T-helper 2 cell treated with Interferon-gamma antibody and Interleukin-4, amounts not matched to agents 5 μg/mL and 100 μg/mL, for 36 hours (primary cell): ENCODE measurements at regions not wholly inside any gene's neighbourhood (a gene's known extent, or its start where the extent isn't known, plus 50 kb on each side); places are given as distances from the start of the nearest gene placed in this dataset.
"Not testable (repeated sequence)": the region's sequence is repeated elsewhere in the genome, so short reads cannot be mapped to it uniquely, and the experiment has no call there.

ENCODE experiments used
- DNase-seq: peaks from one replicate; pipeline ENCODE4 v3.0.0; 2021; ENCODE audit warnings: low spot score
- H3K27ac Mint-ChIP-seq: one replicate; pipeline ENCODE4 v1.8.0; 2021; ENCODE audit warnings: mild to moderate bottlenecking, mixed read lengths
- H3K27me3 Mint-ChIP-seq: one replicate; pipeline ENCODE4 v1.8.0; 2021; ENCODE audit warnings: low read depth, mixed read lengths
- H3K36me3 Mint-ChIP-seq: one replicate; pipeline ENCODE4 v1.8.0; 2021; ENCODE audit warnings: low read depth, mixed read lengths
- H3K4me1 Mint-ChIP-seq: one replicate; pipeline ENCODE4 v1.8.0; 2021; ENCODE audit warnings: low read depth, mixed read lengths
- H3K4me3 Mint-ChIP-seq: one replicate; pipeline ENCODE4 v1.8.0; 2022; ENCODE audit warnings: mild to moderate bottlenecking, moderate library complexity, mixed read lengths
- H3K9me3 Mint-ChIP-seq: one replicate; pipeline ENCODE4 v1.8.0; 2021; ENCODE audit warnings: mixed read lengths

DNA sequence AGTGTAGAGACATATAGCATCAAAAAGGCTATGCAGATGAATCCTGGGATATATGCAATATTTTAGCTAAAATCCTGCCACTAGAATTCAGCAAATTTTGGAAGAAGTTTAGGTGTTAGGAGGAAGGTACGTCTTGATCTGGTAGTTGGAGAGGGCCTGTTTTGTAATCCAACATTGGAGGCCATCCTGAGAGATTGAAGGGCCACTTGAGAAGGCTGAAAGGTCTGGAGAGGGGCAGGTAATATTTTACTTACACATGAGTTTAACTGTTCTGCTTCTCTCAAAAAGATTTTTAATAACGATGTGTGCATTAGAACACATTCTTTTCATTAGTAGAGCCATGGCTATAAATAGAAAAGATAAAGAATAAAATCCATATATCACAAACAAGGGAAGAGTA lies 422.1 kb downstream of the RAB38 start:
- no peaks in the 10 kb centered on the region for H3K27me3 Mint-ChIP-seq
- H3K4me1 Mint-ChIP-seq = no peaks in the 10 kb centered on the region
- no peaks in the 10 kb centered on the region for H3K36me3 Mint-ChIP-seq
- no peaks in the 10 kb centered on the region for H3K9me3 Mint-ChIP-seq
- no peak overlapping the region for H3K27ac Mint-ChIP-seq
- no peak for DNase-seq
- no peak overlapping the region for H3K4me3 Mint-ChIP-seq

DNA sequence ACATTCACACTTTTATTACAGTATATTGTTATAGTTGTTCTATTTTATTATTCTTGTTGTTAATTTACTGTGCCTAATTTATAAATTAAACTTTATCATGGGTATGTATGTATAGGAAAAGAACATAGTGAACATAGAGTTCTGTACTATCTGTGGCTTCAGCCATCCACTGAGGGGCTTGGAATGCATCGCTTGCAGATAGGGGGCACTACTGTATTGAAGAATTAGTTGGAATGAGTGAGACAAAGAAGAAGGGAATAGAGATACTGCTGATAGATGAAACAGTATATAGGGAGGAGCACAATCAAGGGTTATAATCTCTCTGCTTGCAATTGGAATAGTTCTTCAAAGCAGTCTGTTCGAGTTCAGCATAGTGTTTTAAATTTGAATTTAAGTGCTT lies 432.2 kb downstream of the RAB38 start:
- Mint-ChIP-seq H3K4me1 (no peaks in the 10 kb centered on the region), H3K27me3 (no peaks in the 10 kb centered on the region), H3K9me3 (no peaks in the 10 kb centered on the region), H3K36me3 (no peaks in the 10 kb centered on the region), H3K4me3 (no peak overlapping the region), H3K27ac (no peak overlapping the region)
- no peak for DNase-seq

DNA sequence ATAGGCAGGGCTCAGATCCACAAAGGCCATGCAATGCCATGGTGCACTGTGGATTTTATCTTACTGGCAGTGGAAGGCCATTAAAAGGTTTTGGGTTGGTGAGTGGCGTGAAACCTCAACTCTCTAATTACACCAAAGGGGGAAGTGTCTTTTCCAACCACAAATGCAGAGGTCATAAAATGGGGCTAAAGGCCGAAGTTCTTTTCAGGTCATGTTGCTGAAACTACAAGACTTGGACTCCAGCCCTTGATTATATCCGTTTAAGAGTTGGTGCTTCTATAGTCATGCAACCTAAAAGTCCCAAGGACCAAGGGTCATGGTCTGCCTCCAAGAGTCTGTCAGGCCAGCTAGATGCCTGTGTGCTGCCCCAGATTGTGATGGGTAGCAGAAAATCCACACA lies 434.3 kb downstream of the RAB38 start:
- Mint-ChIP-seq H3K4me1 (no peaks in the 10 kb centered on the region), H3K27ac (no peak overlapping the region), H3K9me3 (no peaks in the 10 kb centered on the region), H3K27me3 (no peaks in the 10 kb centered on the region), H3K4me3 (no peak overlapping the region), H3K36me3 (no peaks in the 10 kb centered on the region)
- no peak for DNase-seq

DNA sequence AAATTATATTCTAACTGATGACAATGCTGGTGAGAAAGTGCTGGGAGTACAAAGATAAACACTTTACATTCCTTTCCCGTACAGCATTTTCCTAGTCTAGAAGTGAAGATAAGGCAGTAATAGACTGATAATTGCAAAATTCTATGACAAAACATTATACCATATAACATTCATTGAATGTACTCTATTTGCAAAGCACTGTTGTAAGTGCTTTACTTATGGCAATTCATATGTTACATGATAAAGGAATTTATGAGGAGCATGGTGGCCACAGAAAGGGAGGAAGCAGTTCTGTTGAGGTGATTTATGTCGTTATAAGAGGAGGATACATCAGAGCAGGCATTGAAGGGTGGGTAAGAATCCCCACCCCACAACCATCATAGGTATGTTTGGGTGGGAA lies 434.8 kb downstream of the RAB38 start:
- no peaks in the 10 kb centered on the region for H3K9me3 Mint-ChIP-seq
- no peaks in the 10 kb centered on the region for H3K36me3 Mint-ChIP-seq
- no peak overlapping the region for H3K27ac Mint-ChIP-seq
- no peak overlapping the region for H3K4me3 Mint-ChIP-seq
- H3K27me3 Mint-ChIP-seq = no peaks in the 10 kb centered on the region
- H3K4me1 Mint-ChIP-seq = no peaks in the 10 kb centered on the region
- no peak for DNase-seq

DNA sequence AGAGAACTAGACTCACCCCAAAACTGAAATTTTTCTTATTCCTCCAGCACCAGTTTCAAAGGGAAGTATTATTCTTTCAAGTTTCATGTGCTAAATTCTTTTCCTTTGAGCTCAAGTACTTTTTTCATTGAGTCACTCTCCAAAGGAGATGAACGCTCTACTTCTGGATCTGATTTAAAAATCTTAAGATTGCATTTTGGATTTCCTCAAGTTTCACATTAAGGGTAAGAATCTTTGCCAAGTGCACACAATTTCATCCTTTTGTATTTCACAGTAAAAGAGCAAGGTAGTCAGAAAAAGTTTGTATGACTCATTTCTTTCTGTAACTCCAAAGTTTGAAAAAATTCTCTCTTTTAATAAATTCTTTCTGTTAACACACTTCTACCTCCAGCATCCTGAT lies 435.5 kb downstream of the RAB38 start:
- H3K36me3 Mint-ChIP-seq = no peaks in the 10 kb centered on the region
- no peaks in the 10 kb centered on the region for H3K4me1 Mint-ChIP-seq
- no peaks in the 10 kb centered on the region for H3K27me3 Mint-ChIP-seq
- H3K9me3 Mint-ChIP-seq = no peaks in the 10 kb centered on the region
- DNase-seq = no peak
- no peak overlapping the region for H3K4me3 Mint-ChIP-seq
- H3K27ac Mint-ChIP-seq = no peak overlapping the region

DNA sequence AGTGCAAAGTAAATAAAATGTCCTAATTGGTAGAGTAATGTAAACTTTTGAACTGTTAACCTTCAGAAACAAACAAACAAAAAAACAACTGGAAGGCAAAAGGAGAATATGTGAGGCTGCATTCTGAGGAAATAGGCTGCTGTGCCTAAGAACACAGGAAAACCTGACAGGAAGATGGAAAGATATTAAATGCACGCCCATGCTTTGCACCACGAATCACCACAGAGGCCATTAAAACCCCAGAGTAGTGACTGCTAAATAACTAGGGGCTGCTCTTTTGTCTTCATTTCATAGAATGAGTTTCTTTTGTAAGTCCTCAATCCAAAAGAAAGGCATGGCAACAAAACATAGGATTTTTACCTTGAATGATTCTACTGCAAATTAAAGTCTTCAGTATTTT lies 436.0 kb downstream of the RAB38 start:
- H3K4me3 Mint-ChIP-seq = no peak overlapping the region
- H3K36me3 Mint-ChIP-seq = no peaks in the 10 kb centered on the region
- no peaks in the 10 kb centered on the region for H3K27me3 Mint-ChIP-seq
- no peak overlapping the region for H3K27ac Mint-ChIP-seq
- H3K4me1 Mint-ChIP-seq = no peaks in the 10 kb centered on the region
- DNase-seq = no peak
- H3K9me3 Mint-ChIP-seq = no peaks in the 10 kb centered on the region

DNA sequence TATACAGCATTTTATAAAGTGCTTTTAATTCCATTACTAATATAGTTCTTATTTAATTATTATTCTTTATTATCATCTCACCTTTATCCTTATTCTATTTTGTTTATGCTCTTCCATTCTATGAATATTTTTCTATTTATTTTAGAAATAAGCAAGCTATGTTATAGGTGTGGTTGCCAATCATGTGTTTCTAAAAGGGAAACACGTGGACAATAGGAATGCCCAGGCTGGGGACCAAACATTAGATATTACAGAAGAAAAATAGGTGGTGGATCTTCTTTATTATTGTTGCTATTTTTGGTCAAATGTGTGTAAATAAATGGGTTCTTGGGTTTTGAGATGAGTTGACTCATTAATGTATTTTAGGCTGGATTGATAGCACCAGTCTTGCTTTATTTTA lies 438.3 kb downstream of the RAB38 start:
- Mint-ChIP-seq H3K27me3 (no peaks in the 10 kb centered on the region), H3K4me1 (no peaks in the 10 kb centered on the region)

DNA sequence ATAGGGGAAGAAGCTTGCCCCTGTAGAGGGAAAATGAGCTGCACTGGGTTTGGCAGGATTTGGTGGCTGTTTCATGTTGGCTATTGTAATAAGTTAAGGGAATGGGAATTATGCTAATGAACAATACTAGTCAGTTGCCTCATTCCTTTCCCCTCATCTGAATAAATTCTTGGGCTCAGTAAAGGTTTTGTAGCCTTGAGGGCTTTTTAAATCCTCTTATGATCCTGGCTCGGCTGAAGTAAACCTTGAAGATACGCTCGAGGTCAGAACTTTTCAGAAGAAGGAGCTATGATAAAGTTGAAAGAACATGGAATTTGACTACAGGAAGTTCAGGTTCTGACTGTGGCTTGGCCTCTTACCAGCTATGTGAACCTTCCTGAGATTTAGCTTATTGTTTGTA lies 448.7 kb downstream of the RAB38 start:
- H3K27ac Mint-ChIP-seq = no peak overlapping the region
- no peak overlapping the region for H3K4me3 Mint-ChIP-seq
- H3K4me1 Mint-ChIP-seq = no peaks in the 10 kb centered on the region
- H3K27me3 Mint-ChIP-seq = no peaks in the 10 kb centered on the region
- no peak for DNase-seq
- no peaks in the 10 kb centered on the region for H3K9me3 Mint-ChIP-seq
- H3K36me3 Mint-ChIP-seq = no peaks in the 10 kb centered on the region

More for the DNA sequence above, 438.3 kb downstream of the RAB38 start:
- no peak overlapping the region for H3K27ac Mint-ChIP-seq
- H3K9me3 Mint-ChIP-seq = no peaks in the 10 kb centered on the region
- no peak for DNase-seq
- no peak overlapping the region for H3K4me3 Mint-ChIP-seq
- H3K36me3 Mint-ChIP-seq = no peaks in the 10 kb centered on the region

DNA sequence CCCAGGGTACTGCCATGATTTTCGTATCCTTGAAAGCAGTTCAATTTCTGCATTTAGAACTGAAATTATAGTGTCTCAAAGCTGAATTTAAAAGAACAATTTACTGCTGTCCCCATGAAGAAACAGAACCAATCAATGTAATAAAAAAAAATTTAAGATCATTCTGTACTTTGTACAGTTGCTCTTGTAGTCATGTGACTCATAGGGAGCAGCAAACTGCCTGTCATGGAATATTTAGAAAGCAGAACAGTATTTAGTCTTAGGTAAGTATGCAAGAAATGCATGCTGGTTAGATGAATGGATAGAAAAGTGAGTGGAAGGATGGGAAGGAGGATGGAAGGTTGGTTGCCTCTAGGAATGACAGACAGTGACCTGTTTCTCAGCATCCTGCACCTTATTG lies 450.9 kb downstream of the RAB38 start:
- no peaks in the 10 kb centered on the region for H3K27me3 Mint-ChIP-seq
- H3K4me1 Mint-ChIP-seq = peaks cover 2% of the 10 kb centered on the region
- no peaks in the 10 kb centered on the region for H3K9me3 Mint-ChIP-seq
- H3K27ac Mint-ChIP-seq = no peak overlapping the region
- no peaks in the 10 kb centered on the region for H3K36me3 Mint-ChIP-seq
- H3K4me3 Mint-ChIP-seq = no peak overlapping the region
- DNase-seq = no peak

DNA sequence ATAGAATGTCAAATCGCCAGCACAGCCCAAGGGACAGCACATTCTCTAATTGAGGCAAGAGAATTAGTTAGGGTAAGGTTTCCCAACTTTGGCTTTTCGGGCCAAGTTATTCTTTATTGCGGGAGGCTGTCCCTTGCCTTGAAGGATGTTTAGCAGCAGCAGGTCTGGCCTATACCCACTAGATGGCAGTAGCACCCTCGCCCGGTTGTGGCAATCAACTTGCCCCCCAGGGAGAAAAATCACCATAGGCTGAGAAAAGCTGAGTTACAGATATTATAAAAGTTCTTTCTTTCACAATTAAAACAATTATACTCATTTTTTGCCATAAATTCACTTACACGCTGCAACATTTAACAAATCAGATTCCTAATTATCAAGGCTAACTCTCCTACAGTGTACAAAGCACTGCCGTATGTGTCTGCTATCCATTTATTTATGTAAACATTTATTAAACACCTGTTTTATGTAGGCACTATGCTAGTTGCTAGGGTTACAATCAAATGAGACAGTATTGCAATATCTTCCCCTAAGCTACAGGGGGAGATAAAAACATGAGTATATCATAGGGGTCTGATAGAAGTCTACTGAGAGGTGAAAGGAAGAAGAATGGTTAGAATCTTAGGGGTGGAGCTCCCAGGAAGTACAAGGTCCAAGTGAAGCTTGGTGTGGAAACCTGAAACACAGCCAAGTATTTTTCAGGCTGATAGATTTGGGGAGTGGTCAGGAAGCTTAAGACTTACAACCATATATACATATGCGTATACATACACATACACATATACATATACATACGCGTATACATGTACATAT lies 452.3 kb downstream of the RAB38 start:
- H3K36me3 Mint-ChIP-seq = no peaks in the 10 kb centered on the region
- peaks cover 3% of the 10 kb centered on the region for H3K4me1 Mint-ChIP-seq

DNA sequence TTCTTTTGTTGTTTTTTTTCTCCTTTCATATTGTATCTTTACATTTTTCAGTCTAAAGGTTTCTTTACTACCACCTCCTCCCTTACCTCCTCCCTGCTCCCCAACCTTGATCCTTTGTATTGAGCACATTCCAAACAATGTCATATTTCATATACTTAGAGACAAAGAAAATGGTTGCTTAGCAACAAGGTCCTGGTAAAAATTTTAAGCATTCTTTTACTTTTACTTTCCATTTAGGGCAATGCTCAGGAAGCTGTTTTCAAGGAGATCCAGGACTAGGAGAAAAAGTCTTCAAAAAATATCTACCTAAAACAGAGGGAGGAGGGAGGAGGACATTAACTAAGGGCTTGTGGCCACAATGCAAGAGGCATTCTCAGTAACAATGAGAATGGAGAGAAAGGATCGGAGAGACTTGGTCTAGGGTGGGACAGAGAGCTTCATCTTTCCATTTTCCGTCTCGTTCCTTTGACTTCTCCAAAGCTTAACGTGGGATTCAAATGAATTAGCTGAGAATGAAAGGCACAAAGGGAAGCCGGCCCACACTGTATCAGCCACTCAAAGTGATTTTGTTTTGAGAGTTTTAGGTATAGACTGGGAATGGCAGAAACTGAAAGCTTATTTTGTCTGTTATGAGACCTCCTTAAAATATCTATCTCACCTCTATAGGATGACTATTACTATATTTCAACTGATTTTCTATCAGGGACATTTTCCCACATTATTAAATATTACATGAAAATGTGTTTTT lies 455.7 kb downstream of the RAB38 start:
- no peak for DNase-seq
- no peak overlapping the region for H3K27ac Mint-ChIP-seq
- no peaks in the 10 kb centered on the region for H3K27me3 Mint-ChIP-seq
- peaks cover 3% of the 10 kb centered on the region for H3K4me1 Mint-ChIP-seq
- no peaks in the 10 kb centered on the region for H3K36me3 Mint-ChIP-seq
- no peaks in the 10 kb centered on the region for H3K9me3 Mint-ChIP-seq
- no peak overlapping the region for H3K4me3 Mint-ChIP-seq

More for the DNA sequence above, 452.3 kb downstream of the RAB38 start:
- Mint-ChIP-seq H3K27me3 (no peaks in the 10 kb centered on the region), H3K4me3 (no peak overlapping the region), H3K27ac (no peak overlapping the region), H3K9me3 (no peaks in the 10 kb centered on the region)
- DNase-seq = no peak

DNA sequence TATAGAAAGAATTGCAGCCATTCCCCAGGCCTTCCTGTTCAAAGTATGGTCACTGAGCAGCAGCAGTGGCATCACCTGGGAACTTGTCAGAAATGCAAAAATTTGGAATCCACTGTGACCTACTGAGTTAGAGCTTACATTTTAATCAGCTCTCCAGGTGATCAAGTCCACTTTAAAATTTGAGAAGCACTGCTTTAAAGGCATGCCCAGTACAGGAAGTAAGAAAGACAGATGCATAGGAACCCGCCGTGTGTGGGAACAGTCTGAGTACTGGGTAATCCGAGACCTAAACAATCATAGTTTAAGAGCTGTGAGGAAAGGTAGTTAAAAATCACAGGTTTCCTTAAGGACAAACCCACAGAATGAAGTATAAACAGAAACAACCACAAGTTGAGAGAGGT lies 462.4 kb downstream of the RAB38 start:
- DNase-seq = no peak
- H3K36me3 Mint-ChIP-seq = no peaks in the 10 kb centered on the region
- no peaks in the 10 kb centered on the region for H3K27me3 Mint-ChIP-seq
- H3K27ac Mint-ChIP-seq = no peak overlapping the region
- H3K9me3 Mint-ChIP-seq = peaks cover 7% of the 10 kb centered on the region
- no peaks in the 10 kb centered on the region for H3K4me1 Mint-ChIP-seq
- no peak overlapping the region for H3K4me3 Mint-ChIP-seq

DNA sequence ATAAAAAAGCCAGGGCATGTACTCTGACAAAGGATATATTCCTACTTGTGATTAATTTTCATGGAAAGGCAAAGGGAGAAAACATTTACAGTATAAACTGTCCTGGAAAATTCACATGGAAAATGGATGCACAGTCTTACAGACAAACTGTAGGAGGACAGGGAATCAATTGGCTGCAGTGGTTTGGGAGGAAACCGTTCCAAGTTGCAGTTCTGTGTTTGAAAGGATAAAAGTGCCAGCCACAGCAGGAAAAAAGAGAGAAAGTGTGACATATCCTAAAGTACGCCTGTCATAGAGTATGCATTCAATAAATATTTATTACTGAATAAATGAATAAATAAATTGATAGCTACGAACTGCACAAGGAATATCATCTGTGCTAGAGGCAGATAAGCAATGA lies 462.9 kb downstream of the RAB38 start:
- H3K36me3 Mint-ChIP-seq = no peaks in the 10 kb centered on the region
- no peak overlapping the region for H3K27ac Mint-ChIP-seq
- H3K4me3 Mint-ChIP-seq = no peak overlapping the region
- H3K27me3 Mint-ChIP-seq = no peaks in the 10 kb centered on the region
- H3K4me1 Mint-ChIP-seq = no peaks in the 10 kb centered on the region
- no peak for DNase-seq
- peaks cover 7% of the 10 kb centered on the region for H3K9me3 Mint-ChIP-seq

DNA sequence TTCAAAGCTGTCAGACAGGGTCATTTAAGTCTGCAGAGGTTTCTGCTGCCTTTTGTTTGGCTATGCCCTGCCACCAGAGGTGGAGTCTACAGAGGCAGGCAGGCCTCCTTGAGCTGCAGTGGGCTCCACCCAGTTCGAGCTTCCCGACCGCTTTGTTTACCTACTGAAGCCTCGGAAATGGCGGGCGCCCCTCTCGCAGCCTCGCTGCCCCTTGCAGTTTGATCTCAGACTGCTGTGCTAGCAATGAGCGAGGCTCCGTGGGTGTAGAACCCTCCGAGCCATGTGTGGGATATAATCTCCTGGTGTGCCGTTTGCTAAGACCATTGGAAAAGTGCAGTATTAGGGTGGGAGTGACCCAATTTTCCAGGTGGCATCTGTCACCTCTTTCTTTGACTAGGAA lies 471.7 kb downstream of the RAB38 start:
- H3K4me1 Mint-ChIP-seq, H3K36me3 Mint-ChIP-seq, H3K27me3 Mint-ChIP-seq, H3K27ac Mint-ChIP-seq, H3K4me3 Mint-ChIP-seq, DNase-seq: not testable (repeated sequence)
- H3K9me3 Mint-ChIP-seq = peaks cover 15% of the 10 kb centered on the region
